HG03159 (cell line): ENCODE measurements at regions not wholly inside any gene's neighbourhood (a gene's known extent, or its start where the extent isn't known, plus 50 kb on each side); places are given as distances from the start of the nearest gene placed in this dataset.

ENCODE experiments used
- ATAC-seq: cut with Tn5 transposase; IDR thresholded peaks from one replicate; pipeline ENCODE4 v1.9.1; 2021; ENCODE audit warnings: mild to moderate bottlenecking, moderate library complexity; ENCODE audit not compliant: unreplicated experiment

DNA sequence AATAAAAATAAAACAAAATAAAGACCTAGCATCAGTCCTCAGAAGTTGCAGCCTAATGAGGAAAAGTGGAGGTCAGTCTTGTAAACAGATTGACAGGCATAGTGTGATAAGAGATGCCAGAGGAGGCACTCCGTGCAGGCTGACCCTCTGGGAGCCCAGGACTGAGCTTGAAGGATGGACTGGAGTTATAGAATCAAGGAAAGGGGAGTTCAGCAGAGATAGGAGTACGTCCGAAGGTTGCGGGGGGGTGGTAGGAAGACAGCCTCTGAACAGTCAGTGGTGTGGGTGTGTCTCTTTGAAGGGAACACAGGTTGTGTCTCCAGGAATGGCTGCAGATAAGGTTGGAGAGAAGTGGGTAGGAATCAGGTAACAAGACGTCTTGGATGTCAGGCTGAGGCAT is 126.1 kb upstream of the CPEB4 start:
- no peak for ATAC-seq

DNA sequence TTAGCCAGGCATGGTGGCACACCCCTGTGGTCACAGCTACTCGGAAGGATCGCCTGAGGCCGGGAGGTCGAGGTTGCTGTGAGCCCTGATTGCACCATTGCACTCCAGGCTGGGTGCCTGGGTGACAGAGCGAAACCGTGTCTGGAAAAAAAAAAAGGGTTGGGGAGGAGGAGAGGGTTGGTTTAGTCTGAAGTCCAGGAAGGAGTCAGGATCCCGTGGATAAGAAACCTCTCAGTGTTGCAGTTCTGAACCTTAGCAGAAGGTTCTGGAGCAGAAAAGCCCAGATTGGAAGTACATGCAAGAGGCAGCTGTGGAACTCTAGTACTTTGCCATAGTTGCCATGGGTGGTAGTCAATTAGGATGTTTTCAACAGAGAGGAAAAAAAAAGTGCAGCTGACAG is 125.2 kb upstream of the CPEB4 start:
- ATAC-seq: no peak

DNA sequence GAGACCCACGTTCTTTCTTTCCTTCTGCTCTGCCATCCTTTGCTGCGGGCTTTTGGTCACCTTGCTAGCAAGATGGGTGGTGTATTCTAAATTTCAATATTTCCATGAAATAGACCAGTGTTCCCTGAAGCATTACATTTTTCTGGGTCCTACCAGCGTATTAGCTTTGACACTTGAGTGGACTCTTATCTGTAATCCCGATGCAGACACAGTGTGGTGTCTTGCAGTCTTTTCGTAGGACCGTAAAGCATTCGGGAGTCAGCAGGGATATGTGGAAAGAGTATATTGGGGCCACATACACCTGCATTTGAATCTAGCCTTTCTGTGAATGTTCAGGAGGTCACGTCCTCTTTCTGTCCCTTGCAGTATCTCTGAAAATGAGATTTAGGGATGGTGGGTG is 124.7 kb upstream of the CPEB4 start:
- ATAC-seq: no peak

DNA sequence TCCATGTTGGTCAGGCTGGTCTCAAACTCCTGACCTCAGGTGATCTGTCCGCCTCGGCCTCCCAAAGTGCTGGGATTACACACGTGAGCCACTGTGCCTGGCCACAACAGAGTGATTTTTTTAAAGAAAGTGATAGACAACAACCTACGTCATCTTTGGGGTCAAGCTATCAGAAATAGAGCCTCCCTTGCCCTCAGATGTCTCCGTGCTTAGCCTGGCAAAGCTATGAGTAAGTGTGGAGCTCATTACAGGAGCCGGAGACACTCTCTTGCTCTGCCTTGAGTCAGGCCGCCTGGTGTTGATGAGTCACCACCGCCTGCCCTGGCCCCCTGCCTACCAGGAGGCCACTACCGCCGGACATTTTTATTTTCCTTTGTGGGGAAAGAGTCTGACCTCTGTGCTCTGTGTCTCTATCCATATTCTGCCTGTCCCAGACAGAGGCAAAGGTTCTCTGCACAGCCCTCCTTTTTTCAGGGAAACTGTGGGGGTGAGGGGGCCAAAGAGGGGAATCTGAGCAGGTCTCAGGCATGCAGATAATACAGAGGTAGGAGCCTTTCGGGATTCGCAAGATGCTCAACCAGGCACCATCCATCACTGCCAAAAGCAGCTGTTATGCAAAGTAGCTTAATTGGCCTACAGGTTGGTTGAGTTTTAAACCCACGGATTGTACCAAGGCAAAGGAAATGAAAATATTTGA is 123.7 kb upstream of the CPEB4 start:
- no peak for ATAC-seq

DNA sequence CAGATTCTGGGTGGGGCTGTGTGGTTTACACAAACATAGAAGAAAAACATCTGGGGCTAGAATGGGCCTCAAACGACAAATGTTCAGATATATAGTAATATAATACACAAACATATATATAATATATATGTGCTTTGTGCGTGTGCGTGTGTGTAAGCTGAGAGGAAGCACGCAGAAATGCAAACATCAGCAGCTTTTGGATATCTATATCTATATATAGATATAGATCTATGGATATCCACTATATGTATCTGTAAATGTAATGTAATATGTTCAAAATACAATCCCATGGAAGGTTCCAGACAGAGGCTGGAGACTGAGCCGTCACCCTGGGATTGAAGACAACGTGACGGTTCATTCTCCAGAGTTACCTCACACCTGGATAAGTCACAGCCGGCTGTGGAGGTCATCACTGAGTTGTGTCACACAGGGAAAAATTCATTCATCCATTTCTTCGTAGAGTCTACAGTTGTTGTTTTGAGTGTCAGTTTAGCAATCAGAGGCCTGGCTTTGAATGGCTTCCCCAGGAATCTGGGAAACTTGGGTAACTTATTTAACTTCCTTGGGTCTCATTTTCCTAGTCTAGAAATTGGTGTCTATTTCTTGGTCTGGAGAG is 123.0 kb upstream of the CPEB4 start:
- no peak for ATAC-seq

DNA sequence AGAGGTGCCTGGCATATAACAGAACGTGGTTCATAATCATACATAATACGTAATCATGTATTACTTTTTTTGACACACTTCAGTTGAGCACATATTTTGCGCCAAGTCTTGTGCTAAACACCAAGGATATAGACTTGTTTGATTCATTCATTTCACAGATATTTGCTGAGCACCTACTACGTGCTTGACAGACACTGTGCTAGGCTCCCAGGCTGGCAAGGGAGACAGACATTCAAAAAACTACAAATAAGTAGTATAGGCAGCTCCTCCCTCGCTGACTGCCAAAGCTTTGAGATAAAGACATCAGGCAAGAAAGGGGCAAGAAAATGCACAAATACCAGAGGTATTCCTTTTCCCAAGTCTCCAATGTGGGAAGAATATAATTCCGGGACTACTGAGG is 122.5 kb upstream of the CPEB4 start:
- no peak for ATAC-seq

DNA sequence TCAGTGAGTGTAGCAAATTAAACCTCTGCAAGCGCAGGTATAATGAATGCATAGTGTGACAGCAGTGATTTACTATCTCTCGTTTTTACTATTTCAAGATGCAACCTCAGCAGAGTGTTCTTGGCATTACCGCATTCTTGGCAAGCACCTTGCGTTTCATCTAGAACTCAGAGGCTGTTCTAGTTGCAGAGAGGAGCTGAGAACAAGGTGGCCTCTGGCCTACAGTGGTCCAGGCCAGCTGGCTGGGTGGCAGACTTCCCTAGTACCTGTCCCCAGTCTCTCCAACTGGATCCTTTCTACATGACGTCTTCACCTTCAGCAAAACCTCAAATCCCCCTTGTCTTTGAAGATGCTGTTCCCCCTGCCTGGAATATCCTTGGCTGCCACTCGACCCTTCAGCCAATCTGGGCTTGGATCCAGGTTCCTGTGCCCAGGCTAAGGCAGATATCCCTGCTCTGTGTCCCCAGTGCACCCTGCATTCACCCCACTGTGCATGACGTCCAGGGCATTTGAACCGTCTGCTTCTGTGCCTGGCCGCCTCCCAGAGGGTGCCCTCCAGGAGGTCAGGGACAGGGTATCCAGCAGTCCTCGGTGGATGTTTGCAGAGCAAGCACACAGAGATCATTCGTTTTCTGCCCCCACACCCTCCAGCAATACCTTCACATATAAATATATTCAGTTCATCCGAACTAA is 120.4 kb upstream of the CPEB4 start:
- no peak for ATAC-seq

DNA sequence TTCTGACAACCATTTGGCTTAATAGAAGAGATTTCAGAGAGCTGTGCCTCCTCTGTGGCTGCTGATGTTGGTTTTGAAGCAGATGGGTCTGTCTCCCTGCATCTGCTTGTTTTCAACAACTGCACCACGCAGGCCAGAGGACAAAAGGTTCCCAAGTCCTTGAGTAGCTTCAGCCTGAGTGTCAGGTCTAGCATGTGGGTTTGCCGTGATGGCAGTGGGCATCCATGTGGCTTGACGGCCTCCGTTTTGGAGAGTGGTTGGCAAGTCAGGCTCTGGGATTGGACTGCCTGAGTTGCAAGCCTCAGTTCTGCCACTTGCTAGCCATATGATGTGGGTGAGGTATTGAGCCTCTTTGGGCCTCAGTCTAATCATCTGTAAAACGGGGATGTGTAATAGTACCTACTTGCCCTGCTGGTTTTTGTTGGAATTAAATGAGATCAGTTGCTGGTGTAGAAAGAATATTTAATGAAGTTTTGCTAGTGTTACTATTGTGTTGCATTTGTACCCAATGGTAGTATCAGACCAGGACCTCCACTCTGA is 119.8 kb upstream of the CPEB4 start:
- ATAC-seq: no peak

DNA sequence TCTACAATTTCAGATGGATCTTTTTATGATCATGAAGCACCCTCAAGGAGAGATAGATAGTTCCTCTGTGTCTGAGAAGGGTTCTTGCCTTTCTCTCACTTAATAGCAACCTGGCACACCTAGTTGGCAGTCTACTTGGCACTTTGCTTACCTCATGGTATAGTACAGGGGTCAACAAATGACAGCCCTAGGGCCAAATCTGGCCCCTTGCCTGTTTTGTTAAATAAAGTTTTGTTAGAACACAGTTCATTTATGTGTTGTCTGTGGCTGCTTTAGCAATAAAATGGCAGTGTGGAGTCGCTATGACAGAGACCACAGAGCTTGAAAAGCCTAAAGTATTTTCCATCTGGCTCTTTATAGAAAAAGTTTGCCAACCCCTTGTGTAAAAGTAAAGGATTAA is 119.3 kb upstream of the CPEB4 start:
- no peak for ATAC-seq

DNA sequence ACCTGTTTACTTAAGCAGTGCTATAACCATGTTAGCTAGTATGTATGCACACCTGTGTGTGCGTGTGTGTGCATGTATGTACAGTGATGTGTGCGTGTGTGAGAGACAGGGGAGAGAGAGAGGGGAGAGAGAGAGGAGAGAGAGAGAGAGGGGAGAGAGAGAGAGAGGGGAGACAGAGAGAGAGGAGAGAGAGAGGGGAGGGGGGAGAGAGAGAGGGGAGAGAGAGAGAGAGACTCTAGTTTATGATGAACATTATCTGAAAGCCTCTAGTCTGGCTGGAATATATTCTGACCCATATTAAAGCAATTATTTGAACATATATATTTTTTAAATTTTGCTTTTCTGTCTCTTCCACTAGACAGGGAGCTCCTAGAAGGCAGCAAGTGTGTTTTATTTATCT is 117.5 kb upstream of the CPEB4 start:
- no peak for ATAC-seq

DNA sequence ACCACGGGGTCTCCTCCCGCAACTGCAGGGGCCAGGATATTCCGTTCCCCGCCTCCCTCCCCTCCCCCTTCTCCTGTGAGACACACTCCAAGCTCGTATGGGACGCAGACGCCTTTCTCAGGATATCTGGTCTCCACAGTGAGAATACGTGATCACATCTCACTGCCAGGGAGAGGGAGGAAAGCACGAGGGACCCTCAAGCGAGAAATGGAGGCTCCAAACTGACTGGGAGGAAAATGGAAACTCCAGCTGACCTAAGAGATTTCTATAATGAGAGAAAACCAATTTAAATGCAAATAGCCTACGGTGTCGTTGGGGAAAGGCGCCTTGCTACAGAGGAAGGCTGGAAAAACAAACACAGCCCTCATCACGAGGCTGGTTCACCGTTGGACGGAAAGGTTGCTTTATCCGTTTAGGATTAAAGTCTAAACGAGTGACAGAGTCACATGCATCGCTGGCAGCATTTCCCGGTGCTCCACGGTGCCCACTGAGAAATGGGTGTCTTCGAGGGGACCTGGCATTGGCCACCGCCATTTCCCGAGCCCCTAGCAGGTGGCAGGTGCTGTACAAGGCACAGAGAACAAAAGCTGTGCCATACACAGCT is 116.9 kb upstream of the CPEB4 start:
- no peak for ATAC-seq

DNA sequence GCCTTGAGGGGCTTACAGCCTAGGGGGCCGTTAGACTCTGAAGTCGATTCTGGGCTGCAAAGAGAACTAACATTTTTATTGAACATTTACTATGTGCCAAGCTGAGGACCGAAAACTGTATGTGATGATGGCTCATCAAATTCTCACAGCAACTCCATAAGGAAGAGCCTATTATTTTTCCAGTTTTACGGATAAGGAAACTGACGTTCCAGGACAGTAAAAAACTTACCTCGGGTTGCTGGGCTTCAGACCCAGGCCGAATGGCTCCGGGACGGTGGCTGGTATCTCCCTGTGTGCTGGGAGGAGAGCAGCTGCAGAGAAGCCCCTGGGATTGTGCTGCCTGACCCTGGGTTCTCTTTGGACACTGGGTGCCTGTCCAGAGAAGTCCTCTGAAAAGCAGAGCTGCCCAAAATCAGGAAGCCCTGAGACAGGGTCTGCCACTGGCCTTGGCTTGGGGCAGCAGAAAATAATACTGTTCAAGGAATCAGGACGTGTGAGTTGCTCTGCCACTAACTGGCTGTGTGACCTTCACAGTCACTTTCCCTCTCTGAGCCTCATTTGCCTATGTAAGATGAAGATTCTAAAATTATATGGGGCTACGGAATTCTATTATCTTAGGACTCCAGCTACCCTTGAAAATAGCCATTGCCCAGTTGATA is 116.3 kb upstream of the CPEB4 start:
- no peak for ATAC-seq

DNA sequence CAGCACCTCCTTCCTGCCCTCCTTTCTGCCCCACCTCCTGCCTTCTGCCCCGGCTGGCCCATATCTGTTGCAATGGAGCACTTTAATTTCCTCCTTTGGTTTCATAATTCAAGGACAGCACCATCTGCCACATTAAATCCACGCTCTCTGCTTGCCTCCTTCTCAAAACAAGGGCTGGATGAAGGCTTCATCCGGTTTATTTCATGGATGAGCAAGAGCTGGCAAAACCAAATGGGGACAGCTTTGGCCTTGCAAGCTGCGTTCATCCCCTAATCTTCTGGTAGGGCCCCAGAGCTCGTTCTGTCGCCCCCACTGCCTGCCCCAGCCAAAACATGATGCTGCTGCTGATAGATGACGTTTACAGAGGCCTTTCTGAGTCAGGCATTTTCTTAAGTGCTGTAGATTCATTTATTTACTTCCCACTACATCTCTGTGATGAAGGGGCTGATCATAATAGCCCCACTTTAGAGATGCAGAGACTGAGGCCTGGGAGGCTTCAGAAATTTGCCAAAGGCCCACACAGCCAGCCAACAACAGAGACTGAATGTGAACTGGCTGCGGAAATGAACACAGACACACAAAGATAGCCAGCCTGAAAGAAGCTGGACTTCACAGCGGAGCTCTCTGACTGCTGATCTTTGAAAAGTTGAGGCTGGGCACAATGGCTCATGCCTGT is 115.6 kb upstream of the CPEB4 start:
- ATAC-seq: no peak

DNA sequence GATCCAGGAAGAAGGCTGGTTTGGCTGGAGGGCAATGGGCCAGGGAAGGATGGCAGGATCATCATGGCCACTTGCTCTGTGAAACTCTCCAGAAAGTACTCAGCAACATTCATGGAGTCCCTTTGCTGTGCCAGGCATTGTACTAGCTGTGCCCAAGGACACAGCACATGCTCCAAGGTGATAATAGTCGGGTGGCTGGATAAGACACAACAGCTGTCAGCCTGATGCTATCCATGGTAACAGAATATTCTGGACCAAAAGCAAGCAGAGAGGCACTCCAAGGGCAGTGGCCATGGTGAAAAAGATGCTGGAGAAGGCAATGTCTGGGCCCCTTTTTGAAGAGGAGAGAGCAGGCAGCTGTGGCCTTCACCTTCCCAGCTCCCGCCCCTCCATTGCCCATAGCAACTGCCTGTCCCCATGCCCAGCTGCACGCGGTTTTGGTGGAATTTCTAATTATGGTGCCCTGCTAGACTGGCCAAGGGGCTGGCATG is 113.8 kb upstream of the CPEB4 start:
- ATAC-seq: no peak

DNA sequence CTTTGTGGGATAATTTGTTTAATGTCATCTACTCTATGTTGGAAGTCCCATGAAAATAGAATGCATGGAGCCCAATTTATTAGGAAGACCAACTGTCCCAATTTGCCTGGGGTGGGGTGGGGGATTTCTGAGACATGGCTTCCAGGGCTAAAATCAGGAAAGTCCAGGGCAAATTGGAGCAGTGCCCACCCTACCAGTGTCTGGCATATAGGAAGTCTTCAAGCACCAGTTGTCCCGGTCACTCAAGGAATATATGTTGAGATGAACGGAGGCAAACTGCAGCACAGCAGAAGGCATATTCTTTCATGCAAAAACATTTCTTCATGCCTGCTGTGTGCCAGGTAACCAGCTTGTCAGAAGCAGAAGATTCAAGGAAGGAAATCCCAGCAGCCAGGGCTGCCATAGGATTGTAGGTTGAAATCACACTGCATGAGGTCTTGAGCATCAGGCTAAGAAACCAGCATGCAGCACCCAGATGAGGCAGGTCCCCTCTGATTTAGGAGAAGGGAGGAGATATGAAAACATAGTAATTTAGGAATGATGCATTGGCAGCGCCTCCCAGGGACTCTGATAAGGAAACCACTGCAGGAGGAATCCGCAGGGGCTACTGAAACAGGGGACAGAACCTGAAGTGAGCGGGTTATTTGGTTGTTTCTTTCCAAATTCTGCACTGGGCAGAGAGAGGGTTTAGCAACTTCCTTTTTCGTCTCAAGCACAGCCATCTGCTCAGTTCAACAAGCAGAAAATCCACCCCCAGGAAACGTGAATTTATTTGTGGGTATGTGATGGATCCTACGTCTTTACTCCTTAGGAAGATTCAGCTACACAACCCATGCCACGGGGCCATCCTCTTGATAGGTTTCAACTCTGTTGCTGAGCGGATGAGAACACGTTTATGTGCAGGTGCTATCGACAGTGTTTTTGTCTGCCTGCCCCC is 112.6 kb upstream of the CPEB4 start:
- no peak for ATAC-seq

DNA sequence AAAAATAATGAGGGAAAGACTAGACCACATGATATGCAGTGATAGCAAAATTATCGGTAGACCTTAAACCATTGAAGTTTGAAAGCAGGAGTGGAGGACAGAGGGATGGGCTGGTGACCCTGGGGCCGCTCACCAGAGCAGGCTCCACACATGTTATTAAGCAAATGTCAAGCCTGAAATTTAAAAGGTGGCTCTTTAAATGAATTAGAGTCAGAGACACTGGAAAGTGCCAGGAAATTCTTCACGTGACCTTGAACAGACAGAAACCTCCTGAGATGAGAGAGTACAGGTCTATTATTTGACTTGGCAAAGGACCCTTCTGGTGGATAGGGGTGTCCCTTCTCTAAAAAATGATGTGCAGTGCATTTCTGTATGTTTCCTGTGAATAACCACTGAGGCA is 111.0 kb upstream of the CPEB4 start:
- ATAC-seq: no peak

DNA sequence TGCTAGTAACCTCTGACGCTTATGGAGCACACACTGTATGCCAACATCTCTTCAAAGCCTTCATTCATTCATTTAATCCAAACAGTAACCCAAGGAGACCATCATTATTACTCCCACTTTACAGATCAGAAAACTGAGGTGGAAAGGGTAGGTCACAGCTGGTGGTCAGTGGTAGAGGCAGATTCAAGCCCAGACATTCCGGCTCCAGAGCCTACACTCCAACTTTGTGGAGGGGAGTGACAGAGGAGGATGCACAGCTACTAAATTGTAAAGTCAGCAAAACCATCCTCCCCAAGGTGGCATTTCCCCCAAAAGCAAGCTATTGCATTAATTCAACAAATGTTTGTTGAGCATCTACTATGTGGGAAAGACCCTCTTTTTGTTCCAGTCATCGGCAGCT is 110.5 kb upstream of the CPEB4 start:
- ATAC-seq: no peak

DNA sequence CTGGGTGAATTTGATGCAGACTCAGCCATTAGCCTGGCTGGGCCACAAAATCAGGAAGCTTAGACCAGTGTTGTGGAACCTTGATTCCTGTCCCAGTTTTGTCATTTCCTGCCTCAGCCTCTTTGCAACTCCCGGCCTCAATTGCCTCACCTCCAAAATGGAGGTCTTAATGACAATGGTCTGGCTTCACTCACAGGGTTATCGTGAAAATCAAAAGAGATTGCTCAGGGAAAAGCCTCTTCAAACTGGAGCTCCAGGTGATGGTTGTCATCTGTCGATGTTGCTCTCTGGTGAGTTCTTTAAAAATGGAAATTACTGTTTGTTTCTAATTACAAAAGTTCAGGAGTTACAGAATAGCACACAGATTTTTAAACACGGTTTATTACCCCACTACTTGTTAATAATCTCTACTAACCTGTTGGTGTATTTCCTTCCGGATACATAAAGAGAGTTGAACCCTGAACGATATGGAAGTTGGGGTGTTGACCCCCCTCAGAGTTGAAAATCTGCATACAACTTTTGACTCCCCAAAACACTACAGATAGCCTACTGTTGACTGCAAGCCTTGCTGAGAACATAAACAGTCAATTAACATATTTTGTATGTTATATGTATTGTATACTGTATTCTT is 109.9 kb upstream of the CPEB4 start:
- no peak for ATAC-seq

DNA sequence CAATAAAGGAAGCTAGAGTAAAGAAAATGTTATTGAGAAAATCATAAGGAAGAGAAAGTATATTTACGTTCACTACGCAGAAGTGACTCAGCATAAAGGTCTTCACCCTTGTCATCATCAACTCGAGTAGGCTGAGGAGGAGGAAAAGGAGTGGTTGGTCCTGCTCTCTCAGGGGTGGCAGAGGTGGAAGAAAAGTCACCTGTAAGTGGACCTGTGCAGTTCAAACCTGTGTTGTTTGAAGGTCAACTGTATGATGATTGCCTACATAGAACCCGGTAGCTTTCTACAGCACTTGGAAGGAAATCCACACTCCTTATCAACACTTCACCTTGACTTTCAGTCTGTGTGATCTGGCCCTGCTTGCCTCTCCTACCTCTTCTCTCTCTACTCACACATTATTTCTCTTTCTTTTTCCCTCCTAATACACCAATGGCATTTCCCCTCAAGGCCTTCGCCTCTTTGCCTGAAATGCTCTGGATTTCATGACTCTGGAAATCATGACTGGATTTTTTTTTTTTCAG is 109.3 kb upstream of the CPEB4 start:
- ATAC-seq: no peak
